MCF 10A (cell line): ENCODE measurements at regions not wholly inside any gene's neighbourhood (a gene's known extent, or its start where the extent isn't known, plus 50 kb on each side); places are given as distances from the start of the nearest gene placed in this dataset.

ENCODE experiments used
- BruUV-seq: library from RNA; stranded (reverse); fragments of 400-500 nt; replicated peaks from 2 replicates; lab custom pipeline; 2021; lab: Mats Ljungman, UMichigan
- CTCF ChIA-PET: fragments of 300-600 bp; sonication (Branson Sonifier 250); formaldehyde crosslinking; extraction: SDS; loops from one replicate; lab custom pipeline; 2021; ENCODE audit warnings: antibody characterized with exemption, inconsistent platforms; lab: Yijun Ruan, JAX
- POLR2A ChIA-PET: fragments of 300-600, 350-650 bp; sonication (Branson Sonifier 250); formaldehyde crosslinking; extraction: SDS; loops from one replicate; lab custom pipeline; 2020; ENCODE audit warnings: antibody characterized with exemption, inconsistent platforms; lab: Yijun Ruan, JAX
- DNase-seq: peaks from one replicate; pipeline ENCODE4 v3.0.0-alpha.2; 2018; ENCODE audit not compliant: unreplicated experiment
- H3K27ac Mint-ChIP-seq: one replicate; pipeline ENCODE4 v1.8.0; 2022; ENCODE audit warnings: mild to moderate bottlenecking, low read depth, mixed read lengths; ENCODE audit not compliant: unreplicated experiment
- H3K27me3 Mint-ChIP-seq: one replicate; pipeline ENCODE4 v1.8.0; 2022; ENCODE audit warnings: mixed read lengths; ENCODE audit not compliant: insufficient read depth, unreplicated experiment
- H3K36me3 Mint-ChIP-seq: one replicate; pipeline ENCODE4 v1.8.0; 2022; ENCODE audit warnings: mild to moderate bottlenecking, moderate library complexity, mixed read lengths; ENCODE audit not compliant: insufficient read depth, unreplicated experiment
- H3K4me1 Mint-ChIP-seq: one replicate; pipeline ENCODE4 v1.8.0; 2022; ENCODE audit warnings: mixed read lengths; ENCODE audit not compliant: insufficient read depth, unreplicated experiment
- H3K4me3 Mint-ChIP-seq: one replicate; pipeline ENCODE4 v1.8.0; 2022; ENCODE audit warnings: mild to moderate bottlenecking, moderate library complexity, mixed read lengths; ENCODE audit not compliant: unreplicated experiment
- H3K9me3 Mint-ChIP-seq: one replicate; pipeline ENCODE4 v1.8.0; 2022; ENCODE audit warnings: mixed read lengths; ENCODE audit not compliant: unreplicated experiment
- CTCF ChIP-seq: fragments of 200-600 bp; IDR thresholded peaks from one replicate; pipeline ENCODE4 v1.8.0; 2022; ENCODE audit warnings: antibody characterized with exemption, mild to moderate bottlenecking; ENCODE audit not compliant: unreplicated experiment
- intact Hi-C: fragments of 100-400 bp; cut with micrococcal nuclease; formaldehyde crosslinking; loops from 2 replicates; pipeline ENCODE4 v1.14.1; 2022

- no peak overlapping the region for H3K27ac Mint-ChIP-seq
- CTCF ChIA-PET = no interaction called here
- POLR2A ChIA-PET = no interaction called here
- no peaks in the 10 kb centered on the region for H3K27me3 Mint-ChIP-seq
- no peak for DNase-seq
- intact Hi-C loops = no loop called here
- no peak overlapping the region for H3K4me3 Mint-ChIP-seq
- peaks cover 21% of the 10 kb centered on the region for H3K9me3 Mint-ChIP-seq
- H3K4me1 Mint-ChIP-seq = no peaks in the 10 kb centered on the region
- no TSS peak for BruUV-seq
- no peaks in the 10 kb centered on the region for H3K36me3 Mint-ChIP-seq
- TF ChIP-seq CTCF = no peak
Measured at GRCh38 chrX:137823257-137823656, 257.3 kb downstream of the ZIC3 start.

DNA sequence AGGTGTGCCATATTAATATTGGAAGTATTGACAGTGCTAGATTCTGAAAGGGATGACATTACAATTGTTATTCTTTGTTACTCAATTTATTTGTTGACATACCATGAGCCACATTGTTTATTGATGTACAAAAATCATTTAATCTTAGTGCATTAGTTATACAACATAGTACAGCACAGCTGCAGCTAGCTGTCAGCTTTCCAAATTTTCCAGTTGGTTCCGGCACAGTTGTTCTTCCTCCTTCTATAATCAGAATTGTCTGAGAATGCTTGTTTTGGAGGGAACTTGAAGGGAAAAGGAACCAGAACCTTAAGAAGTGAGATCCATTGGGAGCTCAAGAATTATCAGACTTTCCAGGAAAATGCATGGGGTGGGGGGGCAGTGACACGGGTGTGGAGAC, 281.4 kb downstream of the ZIC3 start:
- Mint-ChIP-seq H3K9me3 (peaks cover 25% of the 10 kb centered on the region), H3K27ac (no peak overlapping the region), H3K4me1 (no peaks in the 10 kb centered on the region), H3K27me3 (no peaks in the 10 kb centered on the region), H3K4me3 (no peak overlapping the region), H3K36me3 (no peaks in the 10 kb centered on the region)
- intact Hi-C loops = no loop called here
- no peak for TF ChIP-seq CTCF
- ChIA-PET POLR2A (interaction anchor here (0.5 kb wide), 1 partner anchor 601 kb away, joined by 3 read pairs; no protein-coding TSS in a partner anchor), CTCF (no interaction called here)
- BruUV-seq = no TSS peak
- no peak for DNase-seq

GRCh38 chrX:137848266-137848905, 282.5 kb downstream of the ZIC3 start:
- no peak for TF ChIP-seq CTCF
- Mint-ChIP-seq H3K36me3 (no peaks in the 10 kb centered on the region), H3K27me3 (no peaks in the 10 kb centered on the region), H3K27ac (no peak overlapping the region), H3K4me3 (no peak overlapping the region), H3K9me3 (peaks cover 25% of the 10 kb centered on the region), H3K4me1 (no peaks in the 10 kb centered on the region)
- ChIA-PET POLR2A (no interaction called here), CTCF (interaction anchor here (0.6 kb wide), 1 partner anchor 225 kb away, joined by 3 read pairs; no protein-coding TSS in a partner anchor)
- intact Hi-C loops = no loop called here
- no peak for DNase-seq
- BruUV-seq = no TSS peak

DNA sequence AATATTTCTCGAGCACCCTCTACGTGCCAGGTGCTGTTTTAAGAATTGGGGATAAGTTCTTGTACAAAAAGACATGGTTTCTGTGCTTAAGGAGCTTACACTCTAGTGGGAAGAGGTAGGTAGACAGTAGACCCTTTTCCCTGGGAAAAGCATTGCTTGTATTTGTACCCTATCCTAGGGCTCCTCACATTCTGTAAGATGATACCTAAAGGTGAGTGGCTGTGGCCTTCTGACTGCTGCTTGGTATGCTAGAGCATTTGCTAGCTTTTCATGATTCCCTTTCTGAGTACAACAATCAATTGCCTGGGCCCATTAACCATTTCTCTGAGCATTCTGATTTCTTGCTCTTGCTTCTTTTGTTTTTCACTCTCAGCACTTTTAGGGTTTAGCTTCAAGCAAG, 286.6 kb downstream of the ZIC3 start:
- H3K27ac Mint-ChIP-seq = no peak overlapping the region
- no TSS peak for BruUV-seq
- intact Hi-C loops = no loop called here

More for the DNA sequence above, 286.6 kb downstream of the ZIC3 start:
- Mint-ChIP-seq H3K4me1 (no peaks in the 10 kb centered on the region), H3K4me3 (no peak overlapping the region), H3K36me3 (no peaks in the 10 kb centered on the region), H3K9me3 (peaks cover 30% of the 10 kb centered on the region), H3K27me3 (no peaks in the 10 kb centered on the region)
- CTCF ChIA-PET = interaction anchor here (0.6 to 1.2 kb wide), 3 partner anchors 9 to 15 kb away, joined by 3 read pairs; no protein-coding TSS in a partner anchor
- POLR2A ChIA-PET = interaction anchor here (0.5 kb wide), 1 partner anchor 13 kb away, joined by 3 read pairs; no protein-coding TSS in a partner anchor
- TF ChIP-seq CTCF = no peak
- DNase-seq = no peak
